ENCODE measurements at regions not wholly inside any gene's neighbourhood (a gene's known extent, or its start where the extent isn't known, plus 50 kb on each side); places are given as distances from the start of the nearest gene placed in this dataset.

GRCh38 chr9:115999498-115999897 is 154.1 kb upstream of the PAPPA start:
- CTCF ChIA-PET, result no interaction called here

GRCh38 chr9:116000748-116001329 is 152.8 kb upstream of the PAPPA start:
- ATAC-seq, result peak; percentile 96
- Mint-ChIP-seq H3K36me3 (no peaks in the 10 kb centered on the region), H3K9me3 (peaks cover 11% of the 10 kb centered on the region), H3K4me3 (no peak overlapping the region), H3K27ac (no peak overlapping the region), H3K4me1 (no peaks in the 10 kb centered on the region), H3K27me3 (ENCODE audit: low read depth) (no peaks in the 10 kb centered on the region)
- no peak for TF ChIP-seq NFYB (CRISPR knock-in tag; conservative IDR thresholded peaks at IDR 0.05; ENCODE audit: low read depth)
- peak; percentile 62; the same call in 1 of the 2 replicates for TF ChIP-seq CTCF (IDR thresholded peaks at IDR 0.05)
- CTCF ChIA-PET, result no interaction called here
- POLR2A ChIA-PET, result no interaction called here
- peak; percentile 47 for DNase-seq (ENCODE audit: low spot score)

More at GRCh38 chr9:115999498-115999897, 154.1 kb upstream of the PAPPA start:
- no peaks in the 10 kb centered on the region for H3K4me1 Mint-ChIP-seq
- H3K9me3 Mint-ChIP-seq, result peaks cover 11% of the 10 kb centered on the region
- H3K27ac Mint-ChIP-seq, result no peak overlapping the region
- DNase-seq (ENCODE audit: low spot score) (no peak), ATAC-seq (no peak)
- H3K36me3 Mint-ChIP-seq, result no peaks in the 10 kb centered on the region
- no peak overlapping the region for H3K4me3 Mint-ChIP-seq
- no peak for TF ChIP-seq FOXP1 (CRISPR knock-in tag; IDR thresholded peaks at IDR 0.05; ENCODE audit: borderline replicate concordance)
- no peak for TF ChIP-seq TEAD4 (CRISPR knock-in tag; IDR thresholded peaks at IDR 0.05)
- no peak for TF ChIP-seq ESRRA (CRISPR knock-in tag; IDR thresholded peaks at IDR 0.05; ENCODE audit: borderline replicate concordance)
- no peak for TF ChIP-seq CREB1 (CRISPR knock-in tag; IDR thresholded peaks at IDR 0.05)
- TF ChIP-seq ZNF671 (CRISPR knock-in tag; IDR thresholded peaks at IDR 0.05), result no peak
- no peak for TF ChIP-seq ZNF232 (CRISPR knock-in tag; IDR thresholded peaks at IDR 0.05)
- TF ChIP-seq ZMAT4 (CRISPR knock-in tag; IDR thresholded peaks at IDR 0.05), result no peak
- TF ChIP-seq SOX15 (CRISPR knock-in tag; IDR thresholded peaks at IDR 0.05), result no peak
- TF ChIP-seq PREB (CRISPR knock-in tag; IDR thresholded peaks at IDR 0.05; ENCODE audit: borderline replicate concordance), result no peak
- no peak for TF ChIP-seq ZNF219 (CRISPR knock-in tag; IDR thresholded peaks at IDR 0.05; ENCODE audit: borderline replicate concordance)
- no peaks in the 10 kb centered on the region for H3K27me3 Mint-ChIP-seq (ENCODE audit: low read depth)
- POLR2A ChIA-PET, result no interaction called here

GRCh38 chr9:116002181-116002580 is 151.4 kb upstream of the PAPPA start:
- no peak overlapping the region for H3K4me3 Mint-ChIP-seq
- no peak overlapping the region for H3K27ac Mint-ChIP-seq
- no peaks in the 10 kb centered on the region for H3K4me1 Mint-ChIP-seq
- no peaks in the 10 kb centered on the region for H3K27me3 Mint-ChIP-seq (ENCODE audit: low read depth)
- no peak for ATAC-seq
- no peak for DNase-seq (ENCODE audit: low spot score)
- no peaks in the 10 kb centered on the region for H3K36me3 Mint-ChIP-seq
- POLR2A ChIA-PET, result no interaction called here
- CTCF ChIA-PET, result no interaction called here
- H3K9me3 Mint-ChIP-seq, result peaks cover 11% of the 10 kb centered on the region
- TF ChIP-seq ZBTB43 (CRISPR knock-in tag; IDR thresholded peaks at IDR 0.05), result no peak
- TF ChIP-seq MXD4 (CRISPR knock-in tag; IDR thresholded peaks at IDR 0.05; ENCODE audit: borderline replicate concordance), result no peak
- no peak for TF ChIP-seq ZSCAN18 (CRISPR knock-in tag; IDR thresholded peaks at IDR 0.05)
- no peak for TF ChIP-seq RELA (CRISPR knock-in tag; IDR thresholded peaks at IDR 0.05; ENCODE audit: borderline replicate concordance)
- TF ChIP-seq IRF1 (CRISPR knock-in tag; IDR thresholded peaks at IDR 0.05), result no peak
- no peak for TF ChIP-seq FOXJ3 (CRISPR knock-in tag; IDR thresholded peaks at IDR 0.05; ENCODE audit: borderline replicate concordance)
- no peak for TF ChIP-seq GRHL2 (CRISPR knock-in tag; IDR thresholded peaks at IDR 0.05; ENCODE audit: insufficient replicate concordance, severe bottlenecking)
- no peak for TF ChIP-seq E2F1 (CRISPR knock-in tag; IDR thresholded peaks at IDR 0.05)
